ENCODE measurements at regions not wholly inside any gene's neighbourhood (a gene's known extent, or its start where the extent isn't known, plus 50 kb on each side); places are given as distances from the start of the nearest gene placed in this dataset.

GRCh38 chr10:108465871-108466641 lies 1301.5 kb upstream of the SORCS1 start:
- DNase-seq = no peak

DNA sequence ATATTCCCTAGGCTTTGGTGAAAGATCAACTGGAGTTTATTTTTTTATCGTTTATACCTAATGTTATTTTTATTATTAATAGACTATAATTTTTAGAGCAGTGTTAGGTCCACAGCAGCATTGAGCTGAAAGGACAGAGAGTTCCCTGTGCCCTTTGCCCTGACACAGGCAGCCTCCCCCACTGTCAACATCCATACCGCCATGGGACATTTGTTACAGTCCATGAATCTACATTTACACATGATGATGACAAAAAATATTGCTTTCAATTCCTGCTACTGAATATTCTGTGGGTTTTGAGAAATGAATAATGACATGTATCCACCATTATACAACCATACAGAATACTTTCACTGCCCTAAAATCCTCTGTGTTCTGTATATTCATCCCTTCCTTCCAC lies 1297.5 kb upstream of the SORCS1 start:
- no peak for DNase-seq

- DNase-seq = no peak
These were observed 1290.3 kb upstream of the SORCS1 start for GRCh38 chr10:108454793-108455192.

- no peak for DNase-seq
These were observed 1289.7 kb upstream of the SORCS1 start for GRCh38 chr10:108454224-108454623.

DNA sequence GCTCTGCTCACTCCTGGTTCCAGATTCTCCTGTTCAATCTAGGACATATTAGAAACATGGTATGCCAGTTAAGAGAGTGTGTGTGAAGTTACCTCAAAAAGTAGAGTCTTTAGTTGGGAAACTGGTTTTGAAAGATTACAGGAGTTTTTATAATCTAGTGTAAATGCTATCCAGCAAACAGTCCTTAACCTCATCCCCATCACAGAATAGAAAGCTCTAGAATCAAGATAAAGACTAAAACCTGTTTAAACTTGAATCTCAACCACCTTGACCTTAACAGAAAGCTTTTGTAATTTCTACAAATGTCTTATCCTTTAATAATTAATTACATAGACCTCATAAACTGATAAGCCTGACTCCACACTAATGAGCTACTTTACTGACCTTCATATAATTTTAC lies 1288.7 kb upstream of the SORCS1 start:
- DNase-seq = no peak

- no peak for DNase-seq
These were observed 1288.0 kb upstream of the SORCS1 start for GRCh38 chr10:108452533-108452932.

DNA sequence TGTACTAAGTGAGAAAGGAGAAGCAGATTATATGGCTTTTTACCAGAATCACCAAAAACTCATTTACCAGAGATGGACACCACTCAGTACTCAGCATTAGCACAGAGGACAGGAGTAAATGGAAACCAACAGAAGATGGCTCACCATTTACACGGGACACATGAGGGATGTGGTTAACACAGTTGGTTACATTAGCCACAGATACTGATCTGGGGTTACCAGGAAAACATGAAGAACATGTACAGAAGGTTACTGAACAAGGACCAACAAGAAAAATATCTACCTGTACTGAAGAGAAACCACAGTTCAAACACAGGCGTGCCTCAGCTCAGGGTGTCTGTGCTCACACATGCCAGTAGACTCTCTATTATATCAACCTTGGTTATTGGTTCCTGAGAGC lies 1285.8 kb upstream of the SORCS1 start:
- DNase-seq = no peak

GRCh38 chr10:108445746-108446145 lies 1281.2 kb upstream of the SORCS1 start:
- no peak for DNase-seq

DNA sequence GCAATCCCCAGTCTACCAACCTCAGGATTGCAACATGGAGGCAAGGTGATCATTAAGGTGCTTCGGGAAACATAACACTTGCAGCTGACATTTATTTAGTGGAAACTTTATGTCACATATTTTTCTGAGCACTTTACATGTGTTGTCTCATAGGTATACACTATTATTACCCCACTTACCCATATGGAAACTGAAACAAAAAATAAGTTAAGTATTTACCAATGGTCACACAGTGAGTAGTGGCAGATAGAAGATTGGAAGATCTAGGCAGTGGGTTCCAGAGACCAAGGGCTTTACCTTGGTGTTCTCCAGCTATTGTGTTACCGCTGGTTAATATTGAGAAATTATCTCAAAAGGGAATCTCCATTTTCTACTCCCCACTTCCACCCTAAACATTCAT lies 1279.1 kb upstream of the SORCS1 start:
- no peak for DNase-seq

- DNase-seq = no peak
These were observed 1274.9 kb upstream of the SORCS1 start for GRCh38 chr10:108439397-108439796.

DNA sequence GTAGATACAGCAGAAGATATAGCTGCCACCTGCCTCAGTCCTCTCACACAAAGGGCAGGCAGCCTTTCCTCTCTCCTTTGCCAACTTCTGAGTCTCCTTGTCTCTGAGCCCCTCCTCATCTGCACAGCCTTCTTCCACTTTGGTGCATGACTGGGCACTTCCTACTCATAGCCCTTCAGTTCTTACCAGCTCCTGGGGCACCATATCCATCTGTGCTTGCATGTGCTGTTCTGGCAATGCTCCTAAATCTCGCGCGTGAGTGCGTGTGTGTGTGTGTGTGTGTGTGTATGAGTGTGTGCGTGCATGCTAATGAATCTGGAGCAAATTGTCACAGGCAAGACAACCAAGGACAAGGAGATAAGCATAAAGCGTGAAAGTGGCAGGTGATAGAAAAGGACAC lies 1271.6 kb upstream of the SORCS1 start:
- DNase-seq = no peak

- DNase-seq = no peak
These were observed 1270.2 kb upstream of the SORCS1 start for GRCh38 chr10:108434559-108435252.

- no peak for DNase-seq
These were observed 1262.6 kb upstream of the SORCS1 start for GRCh38 chr10:108427146-108427545.

- no peak for DNase-seq
These were observed 1260.9 kb upstream of the SORCS1 start for GRCh38 chr10:108425283-108425964.

DNA sequence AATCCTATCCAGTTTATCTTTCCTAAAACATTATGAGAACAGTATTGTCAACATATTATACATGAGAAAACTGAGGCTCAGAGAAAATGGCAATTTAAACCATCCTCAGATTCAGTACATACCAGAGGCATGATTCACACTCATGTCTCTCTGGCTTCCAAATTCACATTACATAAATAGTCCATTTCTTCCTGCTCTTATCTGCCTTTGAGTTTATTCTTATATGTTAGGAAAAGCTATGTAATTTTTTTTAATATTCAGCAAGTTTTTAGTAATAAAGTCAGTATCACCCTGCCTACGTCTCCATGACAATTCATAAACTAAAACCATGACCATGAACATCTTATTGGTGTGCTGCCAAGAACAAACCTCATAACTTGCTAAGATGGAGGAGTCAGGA lies 1260.2 kb upstream of the SORCS1 start:
- no peak for DNase-seq

DNA sequence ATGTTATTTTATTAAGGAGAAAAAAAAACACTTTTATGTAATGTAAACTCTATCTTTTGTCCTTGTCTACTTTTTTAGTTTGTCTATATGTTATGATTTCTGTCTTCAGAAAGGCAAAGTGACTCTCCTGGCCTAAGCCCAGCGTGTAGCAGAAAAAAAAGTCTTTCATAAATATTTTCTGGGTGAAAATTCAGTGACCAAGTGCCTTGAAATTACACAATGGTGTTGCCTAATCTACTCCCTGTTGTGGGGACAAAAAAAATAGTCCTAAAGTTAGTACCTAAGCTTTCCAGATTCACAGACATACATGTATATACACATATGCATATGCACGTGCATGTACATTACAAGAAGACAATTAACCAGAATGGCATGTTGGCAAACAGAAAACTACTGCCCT lies 1257.8 kb upstream of the SORCS1 start:
- DNase-seq = no peak

DNA sequence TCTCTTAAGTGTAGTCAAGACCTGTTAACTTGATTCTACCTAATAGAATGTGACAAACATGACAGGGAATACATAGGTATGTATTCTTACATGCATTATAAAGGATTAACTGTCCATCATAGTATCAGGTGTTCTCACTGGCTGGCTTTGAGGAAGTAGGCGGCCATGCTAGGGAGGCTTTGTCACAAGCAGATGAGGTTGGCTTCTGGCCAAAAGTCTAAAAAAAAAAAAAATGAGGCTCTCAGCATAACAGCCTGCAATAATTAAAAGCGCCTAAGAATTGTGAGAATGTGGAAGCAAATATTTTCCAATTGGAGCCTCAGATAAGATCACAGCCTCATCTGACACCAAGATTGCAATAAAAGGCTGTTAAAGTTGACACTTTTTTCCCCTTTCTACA lies 1256.8 kb upstream of the SORCS1 start:
- no peak for DNase-seq

DNA sequence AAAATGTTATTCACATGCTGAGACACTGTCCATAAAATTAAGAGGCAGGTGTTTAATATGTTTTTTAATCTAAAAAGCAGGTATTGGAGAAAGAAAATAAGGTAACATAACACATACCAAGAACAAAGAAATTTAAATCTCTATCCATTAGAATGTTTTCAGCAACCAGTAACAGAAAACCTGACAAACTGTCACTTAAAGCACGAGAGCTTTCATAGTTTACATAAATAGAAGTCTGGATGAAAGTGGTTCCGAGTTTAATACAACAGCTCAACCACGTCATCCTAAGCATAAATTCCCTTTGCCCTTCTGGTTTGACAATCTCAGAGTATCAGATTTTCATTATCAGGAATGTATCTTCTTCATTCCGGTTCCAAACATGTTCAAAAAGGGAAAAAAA lies 1249.4 kb upstream of the SORCS1 start:
- DNase-seq = no peak

DNA sequence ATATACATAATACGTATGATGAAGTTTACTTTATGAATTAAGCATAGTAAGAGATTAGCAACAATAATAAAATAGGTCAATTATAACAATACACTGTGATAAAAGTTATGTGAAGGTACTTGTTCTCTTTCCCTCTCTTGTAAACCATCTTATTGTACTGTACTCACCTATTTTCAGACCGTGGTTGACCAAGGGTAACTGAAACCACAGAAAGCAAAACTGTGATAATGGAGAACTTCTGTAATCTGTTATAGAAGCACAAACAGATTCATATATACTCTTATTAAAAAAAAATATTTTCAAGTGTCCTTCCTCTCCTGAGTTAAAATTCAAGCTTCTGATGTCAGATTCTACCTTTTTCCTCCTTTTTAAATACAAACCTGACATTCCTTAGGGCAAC lies 1247.8 kb upstream of the SORCS1 start:
- DNase-seq = no peak

- DNase-seq = no peak
These were observed 1247.4 kb upstream of the SORCS1 start for GRCh38 chr10:108411894-108412293.

DNA sequence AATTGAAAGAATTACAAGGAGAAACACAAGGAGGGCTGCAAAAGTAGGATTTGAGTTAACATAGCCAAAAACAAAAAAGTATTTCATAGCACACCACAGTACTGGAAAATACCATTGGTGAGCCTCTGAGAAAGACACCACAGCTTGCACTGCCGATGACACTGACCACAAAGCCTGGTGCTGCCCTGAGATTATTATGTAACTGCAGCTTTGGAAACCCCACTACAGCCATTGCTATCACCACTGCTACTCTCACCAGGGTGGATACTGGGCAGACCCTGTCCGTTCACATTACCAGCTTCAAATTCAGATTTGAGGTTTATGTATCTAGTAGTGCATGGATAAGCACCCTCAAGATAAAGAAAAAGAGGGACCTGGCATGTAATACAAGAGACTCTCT lies 1246.7 kb upstream of the SORCS1 start:
- no peak for DNase-seq

GRCh38 chr10:108410236-108410635 lies 1245.7 kb upstream of the SORCS1 start:
- no peak for DNase-seq

- DNase-seq = no peak
These were observed 1244.8 kb upstream of the SORCS1 start for GRCh38 chr10:108409306-108409705.

DNA sequence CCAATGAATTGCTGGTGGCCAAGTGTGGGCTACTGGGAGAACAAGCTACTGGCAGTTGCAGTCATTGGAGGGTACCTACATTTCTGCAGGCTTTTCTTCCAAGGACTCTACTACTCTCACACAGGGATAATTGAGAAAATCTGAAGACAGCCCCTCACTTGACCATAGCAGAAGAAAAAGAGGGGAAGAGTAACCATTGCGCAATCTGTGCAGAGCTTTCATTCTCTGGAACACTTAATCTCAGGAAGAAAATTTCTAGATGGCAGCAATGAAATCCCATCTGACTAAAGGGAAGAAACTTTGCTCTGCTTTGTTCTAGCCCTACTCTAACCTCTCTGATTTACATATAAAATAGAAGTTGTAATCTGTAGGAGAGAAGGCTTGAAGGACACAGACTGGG lies 1239.6 kb upstream of the SORCS1 start:
- DNase-seq = no peak

Data from cerebellar nuclear complex (tissue), 1 donor.